ENCODE measurements at regions not wholly inside any gene's neighbourhood (a gene's known extent, or its start where the extent isn't known, plus 50 kb on each side); places are given as distances from the start of the nearest gene placed in this dataset.
"Not testable (repeated sequence)": the region's sequence is repeated elsewhere in the genome, so short reads cannot be mapped to it uniquely, and the experiment has no call there.

GRCh38 chr10:36748128-36748871 is 377.1 kb upstream of the ANKRD30A start:
- Histone ChIP-seq H2AFZ (ENCODE audit: low read depth) (no peak overlapping the region), H4K20me1 (ENCODE audit: insufficient read depth) (no peaks in the 10 kb centered on the region), H3K9ac (no peak overlapping the region), H3K27me3 (ENCODE audit: insufficient read depth, low read depth) (no peaks in the 10 kb centered on the region), H3K27ac (no peak overlapping the region), H3K4me2 (no peak overlapping the region), H3K36me3 (ENCODE audit: insufficient read depth) (no peaks in the 10 kb centered on the region), H3K4me3 (IDR thresholded peaks at IDR 0.05; ENCODE audit: insufficient read depth, low read depth, low read length) (no peak overlapping the region), H3K4me1 (ENCODE audit: low read depth, poor library complexity, severe bottlenecking) (no peaks in the 10 kb centered on the region), H3K79me2 (ENCODE audit: insufficient read depth, low read depth) (no peaks in the 10 kb centered on the region)
- TF ChIP-seq CTCF (conservative IDR thresholded peaks at IDR 0.05; ENCODE audit: low read depth, low read length), result no peak

GRCh38 chr10:36739884-36740445 is 385.4 kb upstream of the ANKRD30A start:
- no peaks in the 10 kb centered on the region for H3K79me2 ChIP-seq (ENCODE audit: insufficient read depth, low read depth)
- no peak overlapping the region for H3K27ac ChIP-seq
- H3K27me3 ChIP-seq (ENCODE audit: insufficient read depth, low read depth), result no peaks in the 10 kb centered on the region
- H3K4me2 ChIP-seq, result no peak overlapping the region
- no peaks in the 10 kb centered on the region for H4K20me1 ChIP-seq (ENCODE audit: insufficient read depth)
- TF ChIP-seq CTCF (conservative IDR thresholded peaks at IDR 0.05; ENCODE audit: low read depth, low read length), result no peak
- H3K9ac ChIP-seq, result no peak overlapping the region
- no peak overlapping the region for H2AFZ ChIP-seq (ENCODE audit: low read depth)
- H3K36me3 ChIP-seq (ENCODE audit: insufficient read depth), result no peaks in the 10 kb centered on the region
- H3K4me3 ChIP-seq (IDR thresholded peaks at IDR 0.05; ENCODE audit: insufficient read depth, low read depth, low read length), result no peak overlapping the region
- no peaks in the 10 kb centered on the region for H3K4me1 ChIP-seq (ENCODE audit: low read depth, poor library complexity, severe bottlenecking)

GRCh38 chr10:36738738-36739431 is 386.5 kb upstream of the ANKRD30A start:
- Histone ChIP-seq H3K79me2 (ENCODE audit: insufficient read depth, low read depth) (no peaks in the 10 kb centered on the region), H3K36me3 (ENCODE audit: insufficient read depth) (no peaks in the 10 kb centered on the region), H4K20me1 (ENCODE audit: insufficient read depth) (no peaks in the 10 kb centered on the region), H3K27me3 (ENCODE audit: insufficient read depth, low read depth) (no peaks in the 10 kb centered on the region), H3K4me3 (IDR thresholded peaks at IDR 0.05; ENCODE audit: insufficient read depth, low read depth, low read length) (no peak overlapping the region), H3K9ac (no peak overlapping the region), H3K27ac (no peak overlapping the region), H3K4me1 (ENCODE audit: low read depth, poor library complexity, severe bottlenecking) (no peaks in the 10 kb centered on the region), H2AFZ (ENCODE audit: low read depth) (no peak overlapping the region), H3K4me2 (no peak overlapping the region)
- no peak for TF ChIP-seq CTCF (conservative IDR thresholded peaks at IDR 0.05; ENCODE audit: low read depth, low read length)

GRCh38 chr10:36736311-36736710 is 389.1 kb upstream of the ANKRD30A start:
- Histone ChIP-seq H3K9ac (no peak overlapping the region), H3K79me2 (ENCODE audit: insufficient read depth, low read depth) (no peaks in the 10 kb centered on the region), H3K36me3 (ENCODE audit: insufficient read depth) (no peaks in the 10 kb centered on the region), H3K4me3 (IDR thresholded peaks at IDR 0.05; ENCODE audit: insufficient read depth, low read depth, low read length) (no peak overlapping the region), H2AFZ (ENCODE audit: low read depth) (no peak overlapping the region), H3K4me2 (no peak overlapping the region), H3K27ac (no peak overlapping the region), H3K27me3 (ENCODE audit: insufficient read depth, low read depth) (no peaks in the 10 kb centered on the region), H4K20me1 (ENCODE audit: insufficient read depth) (no peaks in the 10 kb centered on the region), H3K4me1 (ENCODE audit: low read depth, poor library complexity, severe bottlenecking) (no peaks in the 10 kb centered on the region)
- TF ChIP-seq CTCF (conservative IDR thresholded peaks at IDR 0.05; ENCODE audit: low read depth, low read length), result no peak

GRCh38 chr10:36734590-36734989 is 390.8 kb upstream of the ANKRD30A start:
- H3K4me1 ChIP-seq (ENCODE audit: low read depth, poor library complexity, severe bottlenecking); H3K4me3 ChIP-seq (IDR thresholded peaks at IDR 0.05; ENCODE audit: insufficient read depth, low read depth, low read length); H2AFZ ChIP-seq (ENCODE audit: low read depth); H3K27me3 ChIP-seq (ENCODE audit: insufficient read depth, low read depth); H3K79me2 ChIP-seq (ENCODE audit: insufficient read depth, low read depth); H4K20me1 ChIP-seq (ENCODE audit: insufficient read depth); H3K27ac ChIP-seq; H3K36me3 ChIP-seq (ENCODE audit: insufficient read depth); H3K9ac ChIP-seq; H3K4me2 ChIP-seq: not testable (repeated sequence)

Measured in KMS-11 (cell line).